Hematopoietic multipotent progenitor cell treated with erythropoietin and hydrocortisone succinate and interleukin-3 and kit ligand, for 8 days (in vitro differentiated cells): ENCODE measurements at regions not wholly inside any gene's neighbourhood (a gene's known extent, or its start where the extent isn't known, plus 50 kb on each side); places are given as distances from the start of the nearest gene placed in this dataset.
"Not testable (repeated sequence)": the region's sequence is repeated elsewhere in the genome, so short reads cannot be mapped to it uniquely, and the experiment has no call there.

Experiments
- DNase-seq: peaks from one replicate; pipeline ENCODE4 v3.0.0-alpha.2; 2015

DNA sequence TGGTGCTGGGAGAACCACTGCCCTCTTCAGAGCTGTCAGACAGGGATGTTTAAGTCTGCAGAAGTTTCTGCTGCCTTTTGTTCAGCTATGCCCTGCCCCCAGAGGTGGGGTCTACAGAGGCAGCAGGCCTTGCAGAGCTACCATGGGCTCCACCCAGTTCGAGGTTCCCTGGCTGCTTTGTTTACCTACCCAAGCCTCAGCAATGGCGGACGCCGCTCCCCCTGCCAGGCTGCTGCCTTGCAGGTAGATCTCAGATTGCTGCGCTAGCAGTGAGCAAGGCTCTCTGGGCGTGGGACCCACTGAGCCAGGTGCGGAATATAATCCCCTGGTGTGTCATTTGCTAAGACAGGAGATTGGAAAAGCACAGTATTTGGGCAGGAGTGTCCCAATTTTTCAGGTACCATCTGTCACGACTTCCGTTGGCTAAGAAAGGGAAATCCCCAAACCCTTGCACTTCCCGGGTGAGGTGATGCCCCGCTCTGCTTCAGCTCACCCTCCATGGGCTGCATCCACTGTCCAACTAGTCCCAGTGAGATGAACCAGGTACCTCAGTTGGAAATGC lies 1415.5 kb downstream of the GRIK2 start:
- not testable (repeated sequence) for DNase-seq

DNA sequence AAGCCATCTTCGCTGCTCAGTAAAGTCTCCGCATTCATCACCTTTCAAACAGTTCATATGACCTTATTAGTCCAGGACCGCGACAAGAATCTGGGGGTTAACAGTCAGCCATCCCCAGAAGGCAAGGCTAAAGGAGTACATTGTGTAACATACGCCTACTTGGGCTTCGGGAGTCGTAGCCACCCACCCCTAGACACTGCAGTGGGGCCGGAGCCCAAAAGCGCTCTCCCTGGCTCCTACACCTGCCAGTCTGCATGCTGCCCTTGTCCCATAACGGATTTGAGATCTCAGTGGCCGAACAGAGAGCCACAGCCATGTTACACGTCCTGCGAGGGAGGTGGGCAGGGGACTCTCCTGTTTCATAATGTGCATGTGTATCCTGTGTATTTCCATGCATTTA lies 1405.5 kb downstream of the GRIK2 start:
- DNase-seq: no peak

DNA sequence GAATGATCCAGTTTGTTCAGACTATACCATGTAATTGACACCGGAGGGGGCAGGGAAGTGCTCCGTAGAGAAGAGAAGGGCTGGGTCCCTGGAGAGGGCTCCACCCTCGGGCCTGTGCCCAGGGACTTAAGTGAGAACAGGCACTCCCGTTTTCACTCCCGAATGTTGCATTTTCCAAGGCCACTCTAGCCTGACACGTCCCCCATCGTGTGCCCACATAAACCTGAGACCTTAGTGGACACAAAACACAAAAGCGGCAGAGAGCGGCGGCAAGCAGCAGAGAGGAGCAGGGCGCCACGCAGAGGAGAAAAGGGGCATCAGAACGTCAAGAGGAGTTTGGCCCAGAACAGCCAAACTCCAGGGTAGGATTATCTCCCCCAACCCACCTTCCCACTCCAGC lies 1405.1 kb downstream of the GRIK2 start:
- no peak for DNase-seq

DNA sequence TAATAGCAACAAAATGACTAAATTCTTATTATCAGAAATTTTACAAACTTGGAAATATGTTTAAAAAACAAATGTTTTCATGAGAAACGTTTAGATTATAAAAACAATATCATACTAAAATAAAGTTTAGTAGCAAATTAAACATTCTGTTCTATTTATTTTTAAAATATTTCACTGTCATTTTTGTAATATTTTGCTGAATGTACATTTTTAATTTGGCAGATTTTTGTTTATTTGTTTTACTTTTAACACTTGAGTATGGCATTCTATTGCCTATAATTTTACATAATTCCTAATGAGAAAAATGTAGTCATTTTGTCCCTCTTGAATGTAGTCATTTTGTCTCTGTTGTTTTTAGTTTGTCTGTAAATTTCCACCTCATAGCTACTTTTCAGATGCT lies 1400.2 kb downstream of the GRIK2 start:
- DNase-seq: no peak

DNA sequence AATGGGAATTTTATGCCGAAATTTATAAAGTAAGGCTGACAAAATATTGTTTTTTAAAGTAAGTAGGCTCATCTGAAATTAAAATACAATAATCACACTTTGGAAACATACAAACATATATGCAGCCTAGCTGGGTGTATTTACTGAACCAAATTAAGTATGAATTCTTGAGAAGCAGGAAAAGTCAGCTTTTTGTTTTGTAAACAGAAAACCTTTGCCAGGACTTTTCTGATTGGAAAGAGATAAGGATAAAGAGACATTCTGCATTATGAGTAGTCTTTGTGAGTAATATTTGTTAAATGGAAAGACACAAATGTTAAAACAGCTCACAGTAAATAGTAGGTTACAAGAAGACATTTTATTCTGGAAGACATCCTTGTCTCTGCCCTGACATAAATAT lies 1380.8 kb downstream of the GRIK2 start:
- DNase-seq: no peak

DNA sequence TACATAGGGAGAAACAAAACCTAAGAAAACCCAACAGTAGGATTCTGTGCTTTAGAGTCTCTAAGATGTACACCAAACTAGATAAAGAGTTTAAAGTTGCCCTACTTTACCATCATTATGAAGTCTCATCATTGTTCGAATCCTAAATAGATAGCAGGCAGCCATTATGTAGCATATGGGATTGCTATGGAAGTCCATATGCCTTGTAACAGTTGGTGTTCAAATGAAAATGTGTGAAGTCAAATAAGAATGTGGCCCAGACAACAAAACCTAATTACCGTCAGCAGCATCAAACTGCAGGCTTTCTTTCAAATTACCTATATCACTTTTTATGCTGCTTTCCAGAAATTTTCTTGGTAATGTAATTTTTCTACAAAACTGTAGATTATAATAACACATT lies 1380.1 kb downstream of the GRIK2 start:
- DNase-seq: no peak

DNA sequence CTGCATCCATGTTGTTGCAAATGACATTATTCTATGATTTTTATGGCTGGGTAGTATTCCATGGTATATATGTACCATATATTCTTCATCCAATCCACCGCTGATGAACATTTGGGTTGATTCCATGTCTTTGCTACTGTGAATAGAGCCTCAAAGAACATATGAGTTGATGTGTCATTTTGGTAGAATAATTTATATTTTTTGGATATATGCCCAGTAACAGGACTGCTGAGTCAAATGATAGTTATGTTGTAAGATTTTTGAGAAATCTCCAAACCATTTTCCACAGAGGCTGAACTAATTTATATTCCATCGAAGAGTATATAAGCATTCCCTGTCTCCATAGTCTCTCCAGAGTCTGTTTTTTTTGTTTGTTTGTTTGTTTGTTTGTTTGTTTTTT lies 1373.5 kb downstream of the GRIK2 start:
- no peak for DNase-seq

DNA sequence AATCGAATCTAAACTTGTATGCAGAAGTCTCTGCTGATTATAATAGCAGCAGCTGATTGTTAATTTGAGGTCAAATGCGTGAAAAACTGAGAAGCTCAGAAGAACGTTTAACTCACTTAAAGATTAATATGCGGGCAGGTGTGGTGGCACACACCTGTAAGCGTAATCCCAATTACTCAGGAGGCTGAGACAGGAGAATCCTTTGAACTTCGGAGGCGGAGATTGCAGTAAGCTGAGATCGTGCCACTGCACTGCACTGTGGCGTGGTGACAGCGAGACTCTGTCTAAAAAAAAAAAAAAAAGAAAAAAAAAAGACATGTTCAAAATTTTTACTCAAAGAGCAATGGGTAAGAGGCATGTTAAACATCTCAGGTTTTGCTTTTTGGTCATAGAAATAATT lies 1370.8 kb downstream of the GRIK2 start:
- no peak for DNase-seq

DNA sequence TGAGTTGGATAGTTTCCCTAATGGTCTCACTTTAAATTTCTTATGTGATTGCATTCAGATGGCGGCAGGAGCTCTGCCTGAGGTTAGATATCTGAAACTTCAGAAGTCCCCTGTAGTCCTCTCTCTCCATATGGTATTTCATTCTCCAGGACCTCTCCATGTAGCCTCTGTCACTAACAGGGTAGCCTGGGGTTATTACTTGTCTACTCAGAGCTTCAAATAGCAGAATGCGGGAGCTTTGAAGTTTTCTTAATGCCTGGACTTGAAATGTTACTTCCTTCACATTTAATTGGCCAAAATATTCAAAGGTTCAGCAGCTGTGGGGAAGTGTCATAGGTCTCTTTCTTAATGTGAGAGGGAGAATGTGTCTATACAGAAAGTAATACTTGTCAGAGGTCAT lies 1370.4 kb downstream of the GRIK2 start:
- no peak for DNase-seq

DNA sequence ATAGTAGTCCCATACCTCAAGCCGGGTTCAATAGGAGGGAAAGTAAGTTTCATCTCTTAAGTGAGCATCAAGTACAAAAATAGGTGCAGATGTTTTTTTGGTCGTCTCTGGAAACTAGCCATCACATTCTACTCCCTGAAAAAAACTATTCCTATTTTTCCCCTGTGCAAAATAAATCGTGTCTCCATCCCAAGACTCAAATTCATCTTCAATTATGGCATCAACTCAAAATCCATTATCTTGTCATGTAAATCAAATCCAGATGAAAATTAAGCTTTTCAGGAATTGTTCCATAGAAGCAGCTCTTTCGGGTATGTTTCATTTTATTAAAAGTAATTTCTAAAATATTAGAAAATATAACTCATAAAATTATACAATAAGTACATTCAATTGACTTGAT lies 1368.4 kb downstream of the GRIK2 start:
- DNase-seq: no peak

DNA sequence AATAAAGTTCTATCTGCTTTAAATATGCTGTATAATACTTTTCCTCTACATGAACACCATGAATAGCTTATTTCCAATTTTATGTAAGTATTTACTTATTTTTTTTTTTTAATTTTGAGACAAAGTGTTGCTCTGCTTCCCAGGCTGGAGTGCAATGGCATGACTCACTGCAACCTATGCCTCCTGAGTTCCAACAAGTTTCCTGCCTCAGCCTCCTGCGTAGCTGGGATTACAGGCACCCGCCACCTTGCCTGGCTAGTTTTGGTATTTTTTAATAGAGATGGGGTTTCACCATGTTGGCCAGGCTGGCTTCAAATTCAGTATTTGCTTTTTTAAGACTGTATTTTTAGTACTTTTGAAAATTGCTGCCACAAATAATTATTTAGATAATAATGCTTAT lies 1365.9 kb downstream of the GRIK2 start:
- no peak for DNase-seq

DNA sequence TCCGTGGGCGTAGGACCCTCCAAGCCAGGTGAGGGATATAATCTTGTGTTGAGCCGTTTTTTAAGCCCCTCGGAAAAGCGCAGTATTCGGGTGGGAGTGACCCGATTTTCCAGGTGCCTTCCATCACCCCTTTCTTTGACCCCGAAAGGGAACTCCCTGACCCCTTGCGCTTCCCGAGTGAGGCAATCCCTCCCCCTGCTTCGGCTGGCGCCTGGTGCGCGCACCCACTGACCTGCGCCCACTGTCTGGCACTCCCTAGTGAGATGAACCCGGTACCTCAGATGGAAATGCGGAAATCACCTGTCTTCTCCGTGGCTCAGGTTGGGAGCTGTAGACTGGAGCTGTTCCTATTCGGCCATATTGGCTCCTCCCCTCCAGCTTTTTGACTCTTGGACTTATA lies 1365.0 kb downstream of the GRIK2 start:
- not testable (repeated sequence) for DNase-seq

DNA sequence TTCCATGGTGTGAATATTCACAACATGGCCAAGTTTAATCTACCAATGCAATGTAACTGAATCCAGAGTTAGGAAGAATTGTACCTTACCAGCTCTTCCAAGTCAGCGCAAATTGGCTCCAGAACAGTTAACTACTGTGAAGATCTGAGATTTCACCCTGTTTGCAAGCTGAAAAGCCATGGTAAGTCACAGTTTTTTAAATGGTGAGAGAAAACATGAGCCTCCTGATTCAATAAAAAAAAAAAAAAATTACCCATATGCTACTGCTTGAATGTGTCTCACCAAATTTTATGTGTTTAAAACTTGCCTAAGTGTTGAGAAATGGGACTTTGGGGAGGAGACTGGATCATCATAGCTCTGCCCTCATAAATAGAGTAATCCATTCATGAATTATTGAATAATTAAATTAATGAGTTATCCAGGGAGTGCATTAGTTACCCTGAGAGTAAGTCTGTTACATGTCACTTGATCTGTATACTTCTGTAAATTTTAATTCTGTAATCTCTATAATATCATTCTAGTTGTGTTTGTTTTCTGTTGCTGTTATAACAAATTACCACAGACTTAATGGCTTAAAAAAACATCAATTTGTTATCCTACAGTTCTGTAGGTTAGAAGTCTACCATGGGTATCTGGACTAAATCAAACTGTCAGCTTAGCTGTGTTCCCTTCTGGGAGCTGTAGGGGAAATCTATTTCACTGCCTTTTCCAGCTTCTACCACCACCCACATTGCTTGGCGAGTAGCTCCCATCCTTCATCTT lies 1355.9 kb downstream of the GRIK2 start:
- no peak for DNase-seq

DNA sequence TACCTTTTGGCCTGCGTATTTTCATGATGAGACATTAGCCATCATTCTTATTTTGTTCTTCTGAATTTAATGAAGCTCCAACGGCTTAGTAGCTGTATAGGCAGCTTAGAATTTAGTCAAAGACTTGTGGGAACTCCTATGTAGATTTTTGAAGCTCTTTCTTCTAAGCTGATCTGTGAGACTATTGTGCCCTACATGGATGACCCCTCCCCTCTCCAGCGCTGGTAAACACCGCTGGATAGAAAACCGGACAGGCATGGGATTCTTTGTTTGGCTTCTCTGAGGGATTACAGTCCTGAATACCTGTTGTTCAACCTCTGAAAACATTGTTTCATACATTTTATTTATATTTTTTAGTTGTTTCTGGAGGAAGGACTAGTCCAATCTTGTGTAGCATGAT lies 1353.4 kb downstream of the GRIK2 start:
- no peak for DNase-seq

DNA sequence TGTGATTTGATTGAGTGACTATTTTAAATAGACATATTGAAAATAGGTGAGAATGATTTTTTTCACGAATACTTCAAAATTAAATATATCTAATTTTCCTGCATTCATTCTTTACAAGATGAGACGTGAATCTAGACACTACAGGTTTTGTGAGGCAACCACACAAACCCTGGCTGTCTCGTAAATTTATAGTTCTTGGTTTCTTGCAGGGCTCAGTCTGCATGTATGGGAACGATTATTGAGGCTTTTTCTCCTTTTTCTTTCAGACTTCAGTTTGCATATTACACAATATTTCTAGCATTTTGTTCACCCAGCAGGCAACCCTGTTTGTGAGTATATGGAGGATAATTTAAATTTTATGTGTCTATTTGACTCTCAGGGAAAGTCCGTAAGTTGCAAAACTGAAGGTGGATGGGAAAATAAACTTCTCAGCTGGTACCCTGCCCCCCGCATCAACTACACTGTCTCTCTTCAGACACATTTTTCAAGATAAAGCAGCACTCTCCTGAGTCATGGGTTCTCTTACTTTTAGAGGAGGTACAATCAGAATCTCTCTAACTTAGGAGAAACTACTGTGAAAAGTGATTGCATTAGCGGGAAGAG lies 1349.3 kb downstream of the GRIK2 start:
- no peak for DNase-seq

DNA sequence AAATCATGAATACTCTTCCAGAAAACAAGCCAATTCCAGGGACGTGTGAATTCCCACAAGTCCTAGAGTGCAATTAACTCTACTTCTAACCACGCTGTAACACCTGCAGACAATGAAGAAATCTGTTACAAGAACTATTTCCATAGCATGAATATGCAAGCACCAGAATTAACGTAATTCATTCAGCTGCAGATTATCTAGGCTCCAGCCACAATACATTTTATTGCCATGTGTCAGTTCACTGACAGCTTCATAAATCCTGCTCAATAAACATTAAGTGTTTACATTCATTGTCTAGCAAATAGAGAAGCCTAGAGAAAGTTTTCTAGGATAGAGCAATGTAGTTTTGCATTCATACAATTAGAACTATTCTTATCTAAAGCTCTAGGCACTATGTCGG lies 1348.5 kb downstream of the GRIK2 start:
- DNase-seq: no peak

DNA sequence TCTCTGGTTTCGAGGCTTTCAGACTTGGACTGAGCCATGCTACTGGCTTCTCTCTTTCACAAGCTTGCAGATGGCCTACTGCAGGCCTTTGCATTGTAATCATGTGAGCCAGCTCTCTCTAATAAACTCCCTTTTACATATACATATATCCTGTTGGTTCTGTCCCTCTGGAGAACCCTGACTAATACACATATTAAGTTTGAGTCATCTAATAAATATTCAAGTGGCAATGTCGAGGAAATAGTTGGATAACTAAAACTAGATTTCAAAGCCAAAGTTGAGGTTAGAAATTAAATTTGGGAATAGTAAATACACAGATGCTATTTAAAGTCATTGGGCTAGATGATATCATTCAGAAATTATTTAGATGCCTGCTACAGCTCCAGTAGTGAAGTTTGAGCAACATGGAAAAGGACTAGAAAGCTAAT lies 1343.4 kb downstream of the GRIK2 start:
- DNase-seq: no peak

DNA sequence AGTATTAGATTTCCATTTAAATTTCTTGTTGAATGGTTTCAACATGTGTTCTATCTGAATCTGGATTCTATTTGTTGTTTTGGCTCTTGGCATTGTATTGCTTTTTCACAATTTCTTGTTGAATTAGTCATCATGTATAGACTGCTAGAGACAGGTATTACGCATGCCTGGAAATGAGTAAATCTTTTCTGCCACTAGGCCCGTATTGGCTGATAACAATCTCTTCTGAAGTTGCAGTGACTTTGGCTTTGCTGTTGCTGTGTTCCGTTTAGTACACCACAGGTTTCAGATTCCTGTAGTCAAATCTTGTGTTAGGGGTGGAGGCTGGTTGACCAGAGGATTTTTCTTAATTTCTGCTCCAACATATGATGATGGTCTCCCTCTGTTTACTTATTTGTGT lies 1339.4 kb downstream of the GRIK2 start:
- no peak for DNase-seq

DNA sequence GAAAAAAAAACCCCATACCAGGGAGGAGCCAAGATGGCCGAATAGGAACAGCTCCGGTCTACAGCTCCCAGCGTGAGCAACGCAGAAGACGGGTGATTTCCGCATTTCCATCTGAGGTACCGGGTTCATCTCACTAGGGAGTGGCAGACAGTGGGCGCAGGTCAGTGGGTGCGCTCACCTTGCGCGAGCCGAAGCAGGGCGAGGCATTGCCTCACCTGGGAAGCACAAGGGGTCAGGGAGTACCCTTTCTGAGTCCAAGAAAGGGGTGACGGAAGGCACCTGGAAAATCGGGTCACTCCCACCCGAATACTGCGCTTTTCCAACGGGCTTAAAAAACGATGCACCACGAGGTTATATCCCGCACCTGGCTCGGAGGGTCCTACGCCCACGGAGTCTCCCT lies 1328.6 kb downstream of the GRIK2 start:
- not testable (repeated sequence) for DNase-seq

DNA sequence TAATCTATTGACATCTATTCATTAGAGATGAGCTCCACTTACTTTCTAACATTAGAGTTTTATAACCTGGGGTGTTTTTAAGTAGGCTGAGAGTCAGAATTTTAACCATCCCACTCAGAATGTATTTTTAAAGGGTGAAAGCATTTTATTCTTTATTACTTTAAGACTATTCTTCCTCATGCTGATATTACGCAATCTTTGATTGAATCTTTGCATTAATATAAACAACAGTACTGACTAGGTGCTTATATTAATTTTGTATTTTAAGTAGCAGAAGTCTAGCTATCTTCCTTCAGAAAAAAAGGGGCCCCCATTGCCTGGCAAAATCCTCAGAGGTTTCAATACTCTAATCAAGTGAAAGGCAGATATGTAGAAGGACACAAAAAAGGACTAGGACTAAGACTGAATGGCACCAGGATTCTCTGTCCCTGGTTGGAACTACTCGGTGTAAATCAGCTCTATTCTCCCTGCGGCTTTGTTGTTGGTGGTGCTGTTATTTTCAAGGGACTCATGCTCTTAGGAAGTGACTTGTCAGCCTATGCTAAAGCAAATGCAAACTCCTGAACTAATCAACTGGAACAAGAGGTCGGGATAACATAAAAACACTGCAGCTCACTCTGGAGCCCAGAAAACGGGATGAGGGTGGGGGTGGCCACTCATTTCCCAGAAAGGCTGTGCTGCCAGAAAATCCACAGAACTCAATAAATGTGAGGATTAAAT lies 1324.4 kb downstream of the GRIK2 start:
- DNase-seq: no peak

DNA sequence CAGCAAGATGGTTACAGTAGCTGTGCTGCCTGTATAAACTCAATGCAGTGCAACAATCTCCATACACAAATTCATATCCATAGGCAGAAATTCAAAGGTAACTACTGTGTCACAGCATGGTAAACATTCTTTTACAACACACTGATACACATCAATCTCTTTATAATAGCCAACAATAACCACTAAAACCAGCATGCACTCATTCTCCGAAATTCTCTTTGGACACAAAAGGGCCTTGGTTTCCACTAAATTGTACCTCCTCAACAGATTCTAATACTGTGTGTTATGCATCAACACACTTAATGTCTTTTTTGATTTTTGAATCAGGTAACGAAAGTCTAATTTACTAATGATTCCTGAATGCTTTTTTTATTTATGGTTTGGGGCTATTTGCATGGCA lies 1323.7 kb downstream of the GRIK2 start:
- no peak for DNase-seq

DNA sequence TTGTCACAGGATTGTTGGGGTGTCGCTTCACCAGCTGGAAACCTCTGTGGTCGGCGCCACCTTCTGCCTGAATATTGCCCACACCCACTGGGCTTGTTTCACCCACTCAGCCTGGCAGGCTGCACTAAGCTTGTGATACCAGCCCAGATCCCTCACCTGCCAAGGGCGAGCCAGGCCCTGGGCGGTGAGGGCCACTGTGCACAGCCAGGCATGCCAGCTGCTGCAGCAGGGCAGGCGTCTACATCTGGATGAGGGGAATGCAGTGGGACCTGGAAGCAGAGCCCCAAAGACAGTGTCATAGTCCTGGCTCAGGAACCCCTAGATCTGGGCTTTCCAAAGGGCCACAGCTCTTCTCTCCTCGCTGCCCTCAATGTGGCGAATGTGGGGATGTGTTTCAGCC lies 1307.5 kb downstream of the GRIK2 start:
- DNase-seq: no peak

DNA sequence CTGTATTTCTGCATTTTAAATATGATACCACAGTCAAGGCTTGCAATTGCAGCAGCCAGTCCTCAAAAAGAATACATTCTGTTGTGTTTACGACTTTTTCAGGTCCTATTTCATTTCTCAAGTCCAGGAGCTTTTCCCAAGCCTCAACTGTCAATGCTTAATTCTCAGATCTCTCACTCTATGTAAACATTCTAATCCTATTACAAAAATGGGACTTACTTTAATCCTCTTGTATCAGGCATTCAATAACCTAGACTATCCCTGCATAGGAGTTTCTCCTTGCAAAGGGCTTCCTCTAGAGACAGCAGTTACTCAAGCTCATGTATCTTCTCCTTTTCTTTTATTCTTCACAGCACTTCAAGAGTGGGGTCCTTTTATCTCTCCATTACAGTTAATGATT lies 1293.0 kb downstream of the GRIK2 start:
- DNase-seq: no peak

DNA sequence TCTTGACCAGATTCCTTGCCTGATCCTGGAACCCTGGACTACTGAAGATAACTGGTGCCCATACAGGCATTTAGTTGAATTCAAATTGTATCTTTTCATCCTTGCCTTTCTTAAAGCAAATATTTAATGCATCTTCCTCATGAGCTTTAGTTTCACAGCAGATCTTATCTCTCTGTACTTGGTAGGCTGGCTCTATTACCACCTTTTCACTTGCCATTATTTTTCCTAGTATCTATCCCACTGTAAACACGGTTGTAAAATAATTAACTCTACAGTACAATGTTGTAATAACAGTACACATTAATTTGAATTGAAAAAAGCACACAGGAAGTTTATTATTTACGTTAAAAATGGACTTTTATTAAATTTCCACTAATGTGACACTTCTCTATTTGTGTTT lies 1286.9 kb downstream of the GRIK2 start:
- DNase-seq: no peak
